SK-N-SH (cell line): ENCODE measurements at regions not wholly inside any gene's neighbourhood (a gene's known extent, or its start where the extent isn't known, plus 50 kb on each side); places are given as distances from the start of the nearest gene placed in this dataset.

ENCODE experiments used
- CTCF ChIA-PET: fragments of 300-600, 350-600 bp; formaldehyde crosslinking; extraction: SDS; loops from one replicate; lab custom pipeline; 2021; lab: Yijun Ruan, JAX
- POLR2A ChIA-PET: fragments of 350-600 bp; sonication (Branson Sonifier 250); formaldehyde crosslinking; extraction: SDS; loops from one replicate; lab custom pipeline; 2020; ENCODE audit warnings: antibody characterized with exemption, inconsistent platforms; lab: Yijun Ruan, JAX
- DNase-seq: peaks from one replicate; pipeline ENCODE4 v3.0.0; 2012
- H2AFZ ChIP-seq: fragments of 200-600 bp; sonication (generic); 2 replicates; pipeline ENCODE4 v1.8.1; 2016; ENCODE audit warnings: antibody characterized with exemption, mild to moderate bottlenecking, low read depth
- H3F3A ChIP-seq: fragments of 200-600 bp; sonication (generic); replicated peaks from 2 replicates; pipeline ENCODE3; 2016; ENCODE audit warnings: antibody characterized with exemption, mild to moderate bottlenecking; ENCODE audit not compliant: insufficient read depth
- H3K27ac ChIP-seq, 2 experiments: fragments of 200-500 bp in 1 of 2; fragments of 200-600 bp in 1 of 2; sonication (Bioruptor generic) in 1 of 2; sonication (generic), shearing (Covaris generic) in 1 of 2; 2 replicates each; pipeline versions ENCODE4 v1.5.1 to v1.6.1; 2014 to 2016; ENCODE audit warnings: low read depth in 2 of 2, inconsistent platforms in 1 of 2, low read length in 1 of 2, mild to moderate bottlenecking in 1 of 2, mixed read lengths in 1 of 2
- H3K27me3 ChIP-seq: fragments of 200-600 bp; sonication (generic), shearing (Covaris generic); 2 replicates; pipeline ENCODE4 v1.6.1; 2016; ENCODE audit warnings: mixed run types; ENCODE audit not compliant: insufficient read depth
- H3K36me3 ChIP-seq, 2 experiments: fragments of 200-500 bp in 1 of 2; fragments of 200-600 bp in 1 of 2; sonication (Bioruptor generic) in 1 of 2; sonication (generic) in 1 of 2; replicated peaks in 1 of 2; 2 replicates each; pipeline versions ENCODE3 to v1.5.1; 2014 to 2016; ENCODE audit warnings: low read length in 1 of 2, mild to moderate bottlenecking in 1 of 2; ENCODE audit not compliant: insufficient read depth in 2 of 2, control insufficient read depth in 1 of 2
- H3K4me1 ChIP-seq, 2 experiments: fragments of 200-500 bp in 1 of 2; fragments of 200-600 bp in 1 of 2; sonication (Bioruptor generic) in 1 of 2; sonication (generic), shearing (Covaris generic) in 1 of 2; 2 replicates each; pipeline versions ENCODE4 v1.5.1 to v1.6.1; 2014 to 2016; ENCODE audit warnings: low read depth in 1 of 2, low read length in 1 of 2, mixed run types in 1 of 2; ENCODE audit not compliant: insufficient read depth in 2 of 2, control insufficient read depth in 1 of 2
- H3K4me2 ChIP-seq: fragments of 200-600 bp; sonication (generic), shearing (Covaris generic); 2 replicates; pipeline ENCODE4 v1.6.1; 2017; ENCODE audit warnings: mixed run types
- H3K4me3 ChIP-seq, 2 experiments: fragments of 200-500 bp in 1 of 2; fragments of 200-600 bp in 1 of 2; sonication (Bioruptor generic) in 1 of 2; sonication (generic), shearing (Covaris generic) in 1 of 2; 2 replicates each; pipeline versions ENCODE4 v1.5.1 to v1.8.1; 2014 to 2016; ENCODE audit warnings: low read depth in 2 of 2, inconsistent platforms in 1 of 2, low read length in 1 of 2, mild to moderate bottlenecking in 1 of 2, mixed read lengths in 1 of 2, moderate library complexity in 1 of 2
- H3K79me2 ChIP-seq: fragments of 200-600 bp; sonication (generic); 2 replicates; pipeline ENCODE4 v1.8.1; 2017; ENCODE audit warnings: mild to moderate bottlenecking; ENCODE audit not compliant: insufficient read depth
- H3K9ac ChIP-seq: fragments of 200-600 bp; sonication (generic); 2 replicates; pipeline ENCODE4 v1.6.1; 2017; ENCODE audit warnings: mixed run types
- H3K9me2 ChIP-seq: fragments of 200-600 bp; sonication (generic); 2 replicates; pipeline ENCODE4 v1.6.1; 2017; ENCODE audit warnings: mixed run types
- H3K9me3 ChIP-seq: fragments of 200-600 bp; sonication (generic); 2 replicates; pipeline ENCODE4 v1.6.1; 2017; ENCODE audit warnings: mixed run types, mild to moderate bottlenecking, moderate library complexity
- H4K20me1 ChIP-seq: fragments of 200-600 bp; sonication (generic); 2 replicates; pipeline ENCODE4 v1.6.1; 2017; ENCODE audit warnings: mild to moderate bottlenecking, mixed run types; ENCODE audit not compliant: insufficient read depth
- CTCF ChIP-seq: fragments of 200-600 bp; sonication (generic); IDR thresholded peaks from 2 replicates; pipeline ENCODE4 v1.6.1; 2017; ENCODE audit warnings: antibody characterized with exemption, mild to moderate bottlenecking, moderate library complexity
- ELF1 ChIP-seq: IDR thresholded peaks from 2 replicates; pipeline ENCODE4 v1.4.0; 2012
- EP300 ChIP-seq, 2 experiments: IDR thresholded peaks; 2 replicates each; pipeline versions ENCODE4 v1.4.0 to v1.6.1; 2012; ENCODE audit warnings: borderline replicate concordance in 1 of 2, low read depth in 1 of 2, low read length in 1 of 2
- EZH2phosphoT487 ChIP-seq: fragments of 200-600 bp; sonication (generic); IDR thresholded peaks from 2 replicates; pipeline ENCODE4 v1.6.1; 2017; ENCODE audit warnings: low read depth, mixed run types, mild to moderate bottlenecking, antibody characterized with exemption, moderate library complexity, borderline replicate concordance
- FOSL2 ChIP-seq: IDR thresholded peaks from 2 replicates; pipeline ENCODE4 v1.4.0; 2012; ENCODE audit warnings: low read depth, mild to moderate bottlenecking, moderate library complexity, borderline replicate concordance
- FOXM1 ChIP-seq: IDR thresholded peaks from 2 replicates; pipeline ENCODE4 v1.4.0; 2012; ENCODE audit warnings: low read depth, mild to moderate bottlenecking
- MEF2A ChIP-seq: IDR thresholded peaks from 2 replicates; pipeline ENCODE4 v1.4.0; 2012; ENCODE audit warnings: low read depth, borderline replicate concordance
- MXI1 ChIP-seq: IDR thresholded peaks from 2 replicates; pipeline ENCODE4 v1.6.1; 2012; ENCODE audit warnings: mild to moderate bottlenecking, low read depth, low read length, improper control_type of control experiment
- NRF1 ChIP-seq: IDR thresholded peaks from 2 replicates; pipeline ENCODE4 v1.6.1; 2012; ENCODE audit warnings: low read depth, mild to moderate bottlenecking, low read length
- RCOR1 ChIP-seq: fragments of 150-350 bp; IDR thresholded peaks from 2 replicates; pipeline ENCODE4 v1.6.1; 2017; ENCODE audit warnings: antibody characterized with exemption, low read length
- SMC3 ChIP-seq: IDR thresholded peaks from 2 replicates; pipeline ENCODE4 v1.6.1; 2012; ENCODE audit warnings: low read depth, low read length, improper control_type of control experiment
- TEAD4 ChIP-seq: IDR thresholded peaks from 2 replicates; pipeline ENCODE4 v1.4.0; 2012; ENCODE audit warnings: mild to moderate bottlenecking, borderline replicate concordance; ENCODE audit not compliant: insufficient read depth
- YY1 ChIP-seq: IDR thresholded peaks from 2 replicates; pipeline ENCODE4 v1.4.0; 2012; ENCODE audit warnings: low read depth, mild to moderate bottlenecking
- WGBS: methylation state at CpG from one replicate; pipeline ENCODE4 v1.1.6; 2017; ENCODE audit warnings: low lambda C conversion rate; 5-methylcytosine and 5-hydroxymethylcytosine counted together
- TF ChIP-seq, protein P1 (sequence below): IDR thresholded peaks from 2 replicates; pipeline ENCODE4 v1.4.0; 2012; ENCODE audit warnings: low read depth, borderline replicate concordance

- TF ChIP-seq, protein P1, sequence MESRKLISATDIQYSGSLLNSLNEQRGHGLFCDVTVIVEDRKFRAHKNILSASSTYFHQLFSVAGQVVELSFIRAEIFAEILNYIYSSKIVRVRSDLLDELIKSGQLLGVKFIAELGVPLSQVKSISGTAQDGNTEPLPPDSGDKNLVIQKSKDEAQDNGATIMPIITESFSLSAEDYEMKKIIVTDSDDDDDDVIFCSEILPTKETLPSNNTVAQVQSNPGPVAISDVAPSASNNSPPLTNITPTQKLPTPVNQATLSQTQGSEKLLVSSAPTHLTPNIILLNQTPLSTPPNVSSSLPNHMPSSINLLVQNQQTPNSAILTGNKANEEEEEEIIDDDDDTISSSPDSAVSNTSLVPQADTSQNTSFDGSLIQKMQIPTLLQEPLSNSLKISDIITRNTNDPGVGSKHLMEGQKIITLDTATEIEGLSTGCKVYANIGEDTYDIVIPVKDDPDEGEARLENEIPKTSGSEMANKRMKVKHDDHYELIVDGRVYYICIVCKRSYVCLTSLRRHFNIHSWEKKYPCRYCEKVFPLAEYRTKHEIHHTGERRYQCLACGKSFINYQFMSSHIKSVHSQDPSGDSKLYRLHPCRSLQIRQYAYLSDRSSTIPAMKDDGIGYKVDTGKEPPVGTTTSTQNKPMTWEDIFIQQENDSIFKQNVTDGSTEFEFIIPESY = no peak
- TF ChIP-seq RCOR1 (no peak), MXI1 (no peak)
- TF ChIP-seq, all 33 proteins: peak for 0
These were observed 631.3 kb downstream of the EFNB2 start (continued) for GRCh38 chr13:105904034-105904742.

DNA sequence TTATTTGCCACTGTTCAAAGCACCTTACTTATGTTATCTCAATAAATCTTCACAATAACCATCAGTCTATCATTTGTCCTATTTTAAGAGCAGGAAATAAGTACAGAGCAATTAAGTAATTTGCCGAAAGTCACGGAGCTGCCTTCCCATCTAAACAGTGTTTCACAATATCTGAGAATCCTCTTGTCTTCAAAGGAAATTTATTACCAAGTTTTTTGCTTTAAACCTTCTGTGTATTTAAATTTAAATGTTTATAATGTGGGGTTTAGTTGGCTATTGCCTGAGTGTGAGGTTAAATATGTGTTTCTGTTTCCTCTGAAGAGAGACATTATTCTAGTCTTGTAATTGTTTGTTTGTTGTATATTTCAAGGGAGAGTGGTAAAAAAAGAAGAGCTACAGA lies 633.1 kb downstream of the EFNB2 start:
- no peaks in the 10 kb centered on the region for H3K9me3 ChIP-seq
- POLR2A ChIA-PET = no interaction called here
- TF ChIP-seq FOSL2 = no peak
- no peak for TF ChIP-seq EZH2phosphoT487
- TF ChIP-seq NRF1 = no peak
- TF ChIP-seq MEF2A = no peak
- no peak for TF ChIP-seq SMC3
- TF ChIP-seq YY1 = no peak
- TF ChIP-seq EP300 (IDR thresholded peaks at IDR 0.05; ENCODE audit: borderline replicate concordance in 1 of 2, low read depth in 1 of 2, low read length in 1 of 2) = no peak
- no peak for TF ChIP-seq CTCF
- TF ChIP-seq TEAD4 = no peak
- no peak for TF ChIP-seq FOXM1
- TF ChIP-seq, protein P1 = no peak
- TF ChIP-seq ELF1 = no peak
- no peaks in the 10 kb centered on the region for H3K79me2 ChIP-seq
- no peak overlapping the region for H3K4me2 ChIP-seq
- H3K9ac ChIP-seq = no peak overlapping the region
- no peak for DNase-seq
- no peak overlapping the region for H3K4me3 ChIP-seq
- H3K36me3 ChIP-seq = no peaks in the 10 kb centered on the region
- no peaks in the 10 kb centered on the region for H3K27me3 ChIP-seq
- 90% methylated on average over 2 of the region's 2 CpGs for WGBS
- H3K9me2 ChIP-seq = no peaks in the 10 kb centered on the region
- no peaks in the 10 kb centered on the region for H3K4me1 ChIP-seq
- no peak overlapping the region for H2AFZ ChIP-seq
- no peak overlapping the region for H3K27ac ChIP-seq
- H3F3A ChIP-seq = no peaks in the 10 kb centered on the region
- no peaks in the 10 kb centered on the region for H4K20me1 ChIP-seq
- CTCF ChIA-PET = no interaction called here
